ENCODE measurements at regions not wholly inside any gene's neighbourhood (a gene's known extent, or its start where the extent isn't known, plus 50 kb on each side); places are given as distances from the start of the nearest gene placed in this dataset.

- TF ChIP-seq FOXM1 (IDR thresholded peaks at IDR 0.05; ENCODE audit: borderline replicate concordance) (no peak), HDGF (IDR thresholded peaks at IDR 0.05; ENCODE audit: borderline replicate concordance) (no peak), CTBP1 (IDR thresholded peaks at IDR 0.05; ENCODE audit: borderline replicate concordance) (no peak), FOXK2 (IDR thresholded peaks at IDR 0.05) (no peak), SP1 (IDR thresholded peaks at IDR 0.05) (no peak), ARNT (IDR thresholded peaks at IDR 0.05) (no peak)
Observed at GRCh38 chr1:84743896-84744295, 53.6 kb upstream of the SSX2IP start.

All from HEK293T (cell line).